ENCODE measurements at regions not wholly inside any gene's neighbourhood (a gene's known extent, or its start where the extent isn't known, plus 50 kb on each side); places are given as distances from the start of the nearest gene placed in this dataset.
"Not testable (repeated sequence)": the region's sequence is repeated elsewhere in the genome, so short reads cannot be mapped to it uniquely, and the experiment has no call there.

- H3K79me2 ChIP-seq (ENCODE audit: control insufficient read depth, low read length): no peaks in the 10 kb centered on the region
- H3F3A ChIP-seq (ENCODE audit: control insufficient read depth, insufficient read depth): no peaks in the 10 kb centered on the region
- H3K4me2 ChIP-seq (ENCODE audit: low read length): no peak overlapping the region
- no peaks in the 10 kb centered on the region for H3K9me2 ChIP-seq (replicated peaks; ENCODE audit: control insufficient read depth, low read length)
- H3K27ac ChIP-seq (ENCODE audit: low read depth, low read length): no peak overlapping the region
- H3K4me3 ChIP-seq (ENCODE audit: low read length): no peak overlapping the region
- H3K27me3 ChIP-seq (ENCODE audit: control insufficient read depth, low read length): no peaks in the 10 kb centered on the region
- no peaks in the 10 kb centered on the region for H3K9me3 ChIP-seq (ENCODE audit: control insufficient read depth, insufficient read depth, low read length)
- H3K36me3 ChIP-seq (ENCODE audit: control insufficient read depth, low read length): no peaks in the 10 kb centered on the region
- H4K20me1 ChIP-seq (ENCODE audit: control insufficient read depth, insufficient read depth, low read depth, low read length): no peaks in the 10 kb centered on the region
- no peaks in the 10 kb centered on the region for H3K4me1 ChIP-seq (ENCODE audit: control insufficient read depth, low read length)
- no peak for TF ChIP-seq EZH2phosphoT487 (IDR thresholded peaks at IDR 0.05; ENCODE audit: borderline replicate concordance, low read length)
- no peak for TF ChIP-seq CTCF (IDR thresholded peaks at IDR 0.05; ENCODE audit: low read depth, low read length, poor library complexity, severe bottlenecking)
Observed at GRCh38 chr20:48215536-48215935, 430.3 kb upstream of the SULF2 start.

- H3K4me1 ChIP-seq (ENCODE audit: control insufficient read depth, low read length): no peaks in the 10 kb centered on the region
- H3K27me3 ChIP-seq (ENCODE audit: control insufficient read depth, low read length): no peaks in the 10 kb centered on the region
- no peaks in the 10 kb centered on the region for H3K9me3 ChIP-seq (ENCODE audit: control insufficient read depth, insufficient read depth, low read length)
- no peaks in the 10 kb centered on the region for H3K36me3 ChIP-seq (ENCODE audit: control insufficient read depth, low read length)
- H3K4me3 ChIP-seq (ENCODE audit: low read length): no peak overlapping the region
- no peaks in the 10 kb centered on the region for H4K20me1 ChIP-seq (ENCODE audit: control insufficient read depth, insufficient read depth, low read depth, low read length)
- no peaks in the 10 kb centered on the region for H3K9me2 ChIP-seq (replicated peaks; ENCODE audit: control insufficient read depth, low read length)
- H3K79me2 ChIP-seq (ENCODE audit: control insufficient read depth, low read length): no peaks in the 10 kb centered on the region
- no peaks in the 10 kb centered on the region for H3F3A ChIP-seq (ENCODE audit: control insufficient read depth, insufficient read depth)
- H3K27ac ChIP-seq (ENCODE audit: low read depth, low read length): no peak overlapping the region
- TF ChIP-seq EZH2phosphoT487 (IDR thresholded peaks at IDR 0.05; ENCODE audit: borderline replicate concordance, low read length) (no peak), CTCF (IDR thresholded peaks at IDR 0.05; ENCODE audit: low read depth, low read length, poor library complexity, severe bottlenecking) (no peak)
- no peak overlapping the region for H3K4me2 ChIP-seq (ENCODE audit: low read length)
Observed at GRCh38 chr20:48214601-48215000, 429.3 kb upstream of the SULF2 start.

- not testable (repeated sequence) for H3K79me2 ChIP-seq (ENCODE audit: control insufficient read depth, low read length); H3K27ac ChIP-seq (ENCODE audit: low read depth, low read length); H3K27me3 ChIP-seq (ENCODE audit: control insufficient read depth, low read length); H3K36me3 ChIP-seq (ENCODE audit: control insufficient read depth, low read length); H3K9me2 ChIP-seq (replicated peaks; ENCODE audit: control insufficient read depth, low read length); H3F3A ChIP-seq (ENCODE audit: control insufficient read depth, insufficient read depth); H3K4me3 ChIP-seq (ENCODE audit: low read length); H3K4me2 ChIP-seq (ENCODE audit: low read length); H3K9me3 ChIP-seq (ENCODE audit: control insufficient read depth, insufficient read depth, low read length); H4K20me1 ChIP-seq (ENCODE audit: control insufficient read depth, insufficient read depth, low read depth, low read length); H3K4me1 ChIP-seq (ENCODE audit: control insufficient read depth, low read length)
Observed at GRCh38 chr20:48213635-48214034, 428.4 kb upstream of the SULF2 start.

GRCh38 chr20:48212806-48213509, 427.7 kb upstream of the SULF2 start:
- Histone ChIP-seq H3K4me3 (ENCODE audit: low read length) (no peak overlapping the region), H4K20me1 (ENCODE audit: control insufficient read depth, insufficient read depth, low read depth, low read length) (no peaks in the 10 kb centered on the region), H3K27me3 (ENCODE audit: control insufficient read depth, low read length) (no peaks in the 10 kb centered on the region), H3K79me2 (ENCODE audit: control insufficient read depth, low read length) (no peaks in the 10 kb centered on the region), H3K36me3 (ENCODE audit: control insufficient read depth, low read length) (no peaks in the 10 kb centered on the region), H3K4me2 (ENCODE audit: low read length) (no peak overlapping the region), H3K9me3 (ENCODE audit: control insufficient read depth, insufficient read depth, low read length) (no peaks in the 10 kb centered on the region), H3F3A (ENCODE audit: control insufficient read depth, insufficient read depth) (no peaks in the 10 kb centered on the region), H3K27ac (ENCODE audit: low read depth, low read length) (no peak overlapping the region), H3K9me2 (replicated peaks; ENCODE audit: control insufficient read depth, low read length) (no peaks in the 10 kb centered on the region), H3K4me1 (ENCODE audit: control insufficient read depth, low read length) (no peaks in the 10 kb centered on the region)
- no peak for TF ChIP-seq EZH2phosphoT487 (IDR thresholded peaks at IDR 0.05; ENCODE audit: borderline replicate concordance, low read length)
- no peak for TF ChIP-seq CTCF (IDR thresholded peaks at IDR 0.05; ENCODE audit: low read depth, low read length, poor library complexity, severe bottlenecking)
